ENCODE measurements at regions not wholly inside any gene's neighbourhood (a gene's known extent, or its start where the extent isn't known, plus 50 kb on each side); places are given as distances from the start of the nearest gene placed in this dataset.

DNA sequence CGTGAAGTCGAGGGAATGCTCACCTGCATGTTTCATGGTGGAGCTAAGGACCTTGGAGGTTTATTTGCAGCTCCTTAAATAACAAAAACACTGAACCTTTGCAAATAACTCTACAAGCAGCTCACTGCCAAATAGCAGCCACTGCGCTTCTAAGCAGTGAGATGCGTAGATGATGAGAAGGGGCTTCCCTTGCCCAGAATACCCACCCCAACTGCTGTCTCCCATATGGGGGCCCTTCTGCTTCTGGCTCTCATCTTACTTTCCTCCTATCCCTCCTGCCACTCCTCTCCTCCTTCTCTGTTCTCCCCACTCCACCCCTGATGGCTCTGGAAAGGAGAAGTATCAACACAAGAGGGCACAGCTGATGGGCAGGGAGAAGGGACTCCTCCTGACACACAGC, 193.3 kb upstream of the SSTR4 start:
- H3K27ac ChIP-seq (ENCODE audit: low read depth in 2 of 2, low read length in 1 of 2): no peak overlapping the region
- POLR2A ChIA-PET: no interaction called here
- no peaks in the 10 kb centered on the region for H3K9me2 ChIP-seq
- WGBS (ENCODE audit: low lambda C conversion rate): 12% methylated on average over 4 of the region's 4 CpGs
- no peaks in the 10 kb centered on the region for H3K4me1 ChIP-seq (ENCODE audit: control insufficient read depth in 1 of 2, insufficient read depth in 2 of 2, low read depth in 1 of 2, low read length in 1 of 2)
- H3K27me3 ChIP-seq (ENCODE audit: insufficient read depth): peaks cover 31% of the 10 kb centered on the region; the same call in 1 of the 2 replicates
- no peak for TF ChIP-seq JUND (IDR thresholded peaks at IDR 0.05)
- TF ChIP-seq RFX5 (IDR thresholded peaks at IDR 0.05; ENCODE audit: low read length): no peak
- TF ChIP-seq MEF2A (IDR thresholded peaks at IDR 0.05; ENCODE audit: borderline replicate concordance, low read depth): no peak
- TF ChIP-seq FOXJ3 (CRISPR knock-in tag; IDR thresholded peaks at IDR 0.05): no peak
- TF ChIP-seq, protein P1, sequence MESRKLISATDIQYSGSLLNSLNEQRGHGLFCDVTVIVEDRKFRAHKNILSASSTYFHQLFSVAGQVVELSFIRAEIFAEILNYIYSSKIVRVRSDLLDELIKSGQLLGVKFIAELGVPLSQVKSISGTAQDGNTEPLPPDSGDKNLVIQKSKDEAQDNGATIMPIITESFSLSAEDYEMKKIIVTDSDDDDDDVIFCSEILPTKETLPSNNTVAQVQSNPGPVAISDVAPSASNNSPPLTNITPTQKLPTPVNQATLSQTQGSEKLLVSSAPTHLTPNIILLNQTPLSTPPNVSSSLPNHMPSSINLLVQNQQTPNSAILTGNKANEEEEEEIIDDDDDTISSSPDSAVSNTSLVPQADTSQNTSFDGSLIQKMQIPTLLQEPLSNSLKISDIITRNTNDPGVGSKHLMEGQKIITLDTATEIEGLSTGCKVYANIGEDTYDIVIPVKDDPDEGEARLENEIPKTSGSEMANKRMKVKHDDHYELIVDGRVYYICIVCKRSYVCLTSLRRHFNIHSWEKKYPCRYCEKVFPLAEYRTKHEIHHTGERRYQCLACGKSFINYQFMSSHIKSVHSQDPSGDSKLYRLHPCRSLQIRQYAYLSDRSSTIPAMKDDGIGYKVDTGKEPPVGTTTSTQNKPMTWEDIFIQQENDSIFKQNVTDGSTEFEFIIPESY (IDR thresholded peaks at IDR 0.05; ENCODE audit: borderline replicate concordance, low read depth): no peak
- TF ChIP-seq TAF1 (IDR thresholded peaks at IDR 0.05; ENCODE audit: borderline replicate concordance, low read depth, low read length): no peak
- TF ChIP-seq GATA2 (CRISPR knock-in tag; IDR thresholded peaks at IDR 0.05): no peak
- TF ChIP-seq TEAD4 (IDR thresholded peaks at IDR 0.05; ENCODE audit: borderline replicate concordance, insufficient read depth): no peak
- TF ChIP-seq RXRA (IDR thresholded peaks at IDR 0.05; ENCODE audit: borderline replicate concordance, low read depth): no peak
- TF ChIP-seq MXI1 (IDR thresholded peaks at IDR 0.05; ENCODE audit: low read depth, low read length): no peak
- TF ChIP-seq, protein P2, sequence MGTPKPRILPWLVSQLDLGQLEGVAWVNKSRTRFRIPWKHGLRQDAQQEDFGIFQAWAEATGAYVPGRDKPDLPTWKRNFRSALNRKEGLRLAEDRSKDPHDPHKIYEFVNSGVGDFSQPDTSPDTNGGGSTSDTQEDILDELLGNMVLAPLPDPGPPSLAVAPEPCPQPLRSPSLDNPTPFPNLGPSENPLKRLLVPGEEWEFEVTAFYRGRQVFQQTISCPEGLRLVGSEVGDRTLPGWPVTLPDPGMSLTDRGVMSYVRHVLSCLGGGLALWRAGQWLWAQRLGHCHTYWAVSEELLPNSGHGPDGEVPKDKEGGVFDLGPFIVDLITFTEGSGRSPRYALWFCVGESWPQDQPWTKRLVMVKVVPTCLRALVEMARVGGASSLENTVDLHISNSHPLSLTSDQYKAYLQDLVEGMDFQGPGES (IDR thresholded peaks at IDR 0.05; ENCODE audit: low read depth, low read length): no peak
- TF ChIP-seq, protein P3, sequence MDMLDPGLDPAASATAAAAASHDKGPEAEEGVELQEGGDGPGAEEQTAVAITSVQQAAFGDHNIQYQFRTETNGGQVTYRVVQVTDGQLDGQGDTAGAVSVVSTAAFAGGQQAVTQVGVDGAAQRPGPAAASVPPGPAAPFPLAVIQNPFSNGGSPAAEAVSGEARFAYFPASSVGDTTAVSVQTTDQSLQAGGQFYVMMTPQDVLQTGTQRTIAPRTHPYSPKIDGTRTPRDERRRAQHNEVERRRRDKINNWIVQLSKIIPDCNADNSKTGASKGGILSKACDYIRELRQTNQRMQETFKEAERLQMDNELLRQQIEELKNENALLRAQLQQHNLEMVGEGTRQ (IDR thresholded peaks at IDR 0.05; ENCODE audit: borderline replicate concordance, low read depth, low read length): no peak
- no peak for TF ChIP-seq NFIC (IDR thresholded peaks at IDR 0.05; ENCODE audit: borderline replicate concordance)
- TF ChIP-seq EP300 (IDR thresholded peaks at IDR 0.05; ENCODE audit: borderline replicate concordance in 1 of 2, low read depth in 1 of 2, low read length in 1 of 2): no peak
- TF ChIP-seq, protein P4, sequence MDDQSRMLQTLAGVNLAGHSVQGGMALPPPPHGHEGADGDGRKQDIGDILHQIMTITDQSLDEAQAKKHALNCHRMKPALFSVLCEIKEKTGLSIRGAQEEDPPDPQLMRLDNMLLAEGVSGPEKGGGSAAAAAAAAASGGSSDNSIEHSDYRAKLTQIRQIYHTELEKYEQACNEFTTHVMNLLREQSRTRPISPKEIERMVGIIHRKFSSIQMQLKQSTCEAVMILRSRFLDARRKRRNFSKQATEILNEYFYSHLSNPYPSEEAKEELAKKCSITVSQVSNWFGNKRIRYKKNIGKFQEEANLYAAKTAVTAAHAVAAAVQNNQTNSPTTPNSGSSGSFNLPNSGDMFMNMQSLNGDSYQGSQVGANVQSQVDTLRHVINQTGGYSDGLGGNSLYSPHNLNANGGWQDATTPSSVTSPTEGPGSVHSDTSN (IDR thresholded peaks at IDR 0.05): no peak
- no peak for TF ChIP-seq NRF1 (IDR thresholded peaks at IDR 0.05; ENCODE audit: low read depth, low read length)
- no peak overlapping the region for H3K9ac ChIP-seq
- H3K4me2 ChIP-seq: no peak overlapping the region
- H3F3A ChIP-seq (replicated peaks; ENCODE audit: insufficient read depth): no peaks in the 10 kb centered on the region
- CTCF ChIA-PET: no interaction called here
- DNase-seq: no peak
- H3K79me2 ChIP-seq (ENCODE audit: insufficient read depth): no peaks in the 10 kb centered on the region
- no peak overlapping the region for H3K4me3 ChIP-seq (ENCODE audit: low read depth in 2 of 2, low read length in 1 of 2)
- no peak overlapping the region for H2AFZ ChIP-seq (ENCODE audit: low read depth)
- no peaks in the 10 kb centered on the region for H3K36me3 ChIP-seq (replicated peaks in 1 of 2; ENCODE audit: control insufficient read depth in 1 of 2, insufficient read depth in 2 of 2, low read length in 1 of 2)
- no peaks in the 10 kb centered on the region for H4K20me1 ChIP-seq (ENCODE audit: insufficient read depth)
- no peaks in the 10 kb centered on the region for H3K9me3 ChIP-seq

Data from SK-N-SH (cell line).